Activated CD4-positive, CD25-positive, alpha-beta regulatory T cell treated with anti-CD3 and anti-CD28 coated beads, Interleukin-2, amount 50 U/mL, for 72 hours (primary cell): ENCODE measurements at regions not wholly inside any gene's neighbourhood (a gene's known extent, or its start where the extent isn't known, plus 50 kb on each side); places are given as distances from the start of the nearest gene placed in this dataset.
"Not testable (repeated sequence)": the region's sequence is repeated elsewhere in the genome, so short reads cannot be mapped to it uniquely, and the experiment has no call there.

ENCODE experiments used
- DNase-seq: peaks from one replicate; pipeline ENCODE4 v3.0.0; 2021

DNA sequence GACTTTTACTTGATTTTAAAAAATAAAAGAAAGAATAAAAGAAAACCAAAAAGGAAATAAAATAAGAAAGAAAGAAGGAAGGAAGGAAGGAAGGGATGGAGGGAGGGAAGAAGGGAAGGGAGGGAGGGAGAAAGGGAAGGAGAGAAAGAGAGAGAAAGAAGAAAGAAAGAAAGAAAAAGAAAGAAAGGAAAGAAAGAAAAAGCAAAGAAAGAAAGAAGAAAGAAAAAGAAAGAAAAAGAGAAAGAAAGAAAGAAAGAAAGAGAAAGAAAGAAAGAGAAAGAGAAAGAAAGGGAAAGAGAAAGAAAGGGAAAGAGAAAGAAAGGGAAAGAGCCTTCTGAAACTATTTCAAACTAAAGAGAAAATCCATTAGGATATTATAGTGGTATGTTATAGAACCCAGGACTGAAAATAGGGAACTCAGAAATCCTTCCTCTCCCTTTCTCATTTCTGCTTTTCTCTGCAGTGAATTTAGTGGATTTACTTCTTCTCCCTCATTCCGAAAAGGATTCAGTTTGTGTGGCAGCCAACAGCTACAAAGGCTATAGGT lies 414.7 kb upstream of the CCNG1 start:
- no peak for DNase-seq

DNA sequence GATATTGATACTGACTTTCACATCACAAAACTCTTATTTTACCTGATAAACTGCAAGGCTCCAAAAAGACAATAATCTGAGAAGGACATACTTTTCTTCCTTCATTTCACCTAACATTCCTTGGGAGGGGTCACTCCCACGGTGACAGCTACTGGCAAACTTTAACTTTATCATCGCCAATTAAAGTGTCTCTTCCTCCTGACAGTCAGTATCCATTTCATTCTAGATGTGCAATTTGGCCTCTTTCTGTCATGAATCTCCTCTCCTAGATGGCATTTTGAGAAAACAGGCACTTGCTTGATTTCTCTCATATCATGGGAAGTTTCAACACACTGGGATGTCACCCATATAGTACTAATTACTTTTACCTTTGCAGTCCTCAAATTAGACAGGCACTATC lies 413.5 kb upstream of the CCNG1 start:
- DNase-seq, result no peak

DNA sequence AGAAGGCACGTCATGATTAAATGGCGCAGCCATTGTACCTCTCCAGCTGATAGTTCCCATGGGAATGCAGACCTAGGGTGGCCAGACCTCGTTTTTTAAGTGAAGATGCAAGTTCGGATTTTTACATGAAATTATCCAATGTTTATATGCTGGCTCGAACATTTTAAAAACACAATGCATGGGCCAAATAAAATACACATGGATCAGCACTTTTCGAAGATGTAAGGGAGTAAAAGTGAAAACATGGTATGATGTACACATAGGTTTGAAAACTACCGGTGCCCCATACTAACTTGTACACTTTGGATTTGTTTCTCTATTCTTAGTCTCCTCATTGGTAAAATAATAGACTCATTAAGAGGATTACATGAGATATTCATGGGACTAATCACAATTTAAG lies 412.5 kb upstream of the CCNG1 start:
- DNase-seq, result no peak

DNA sequence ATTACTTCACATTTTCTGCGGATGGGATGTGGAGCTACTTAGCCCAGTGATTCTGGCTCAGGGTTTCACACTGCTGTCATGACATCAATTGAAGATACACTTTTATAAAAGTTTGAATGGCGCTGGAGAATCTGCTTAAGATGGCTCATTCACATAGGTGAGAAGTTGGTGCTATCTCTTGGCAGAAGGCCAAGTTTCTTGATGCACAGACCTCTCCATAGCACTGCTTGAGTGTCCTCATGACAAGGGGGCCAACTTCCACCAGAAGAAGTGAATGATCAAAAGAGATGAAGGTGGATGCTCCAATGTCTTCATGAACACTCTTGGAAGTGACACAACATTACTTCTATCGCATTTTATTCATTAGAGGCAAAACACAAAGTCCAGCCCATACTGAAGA lies 403.7 kb upstream of the CCNG1 start:
- no peak for DNase-seq

DNA sequence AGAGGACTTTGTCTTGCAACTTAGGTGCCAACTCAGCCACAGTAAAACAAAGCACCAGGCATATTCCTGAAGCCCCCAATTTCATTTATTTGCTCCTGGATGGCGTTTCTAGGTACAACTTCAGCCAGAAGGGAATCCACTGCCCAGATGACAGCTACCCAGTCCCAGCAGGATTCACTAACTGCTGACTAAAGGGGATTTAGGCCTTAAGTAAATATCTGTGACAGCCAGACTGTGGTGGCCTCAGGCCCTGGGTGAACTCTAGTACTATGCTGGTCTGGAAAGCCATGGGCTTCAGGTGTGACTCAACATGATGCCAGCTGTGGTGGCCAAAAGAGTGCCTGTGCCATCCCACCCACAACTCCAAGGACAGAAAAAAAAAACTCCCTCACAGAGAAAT lies 396.1 kb upstream of the CCNG1 start:
- DNase-seq, result no peak

DNA sequence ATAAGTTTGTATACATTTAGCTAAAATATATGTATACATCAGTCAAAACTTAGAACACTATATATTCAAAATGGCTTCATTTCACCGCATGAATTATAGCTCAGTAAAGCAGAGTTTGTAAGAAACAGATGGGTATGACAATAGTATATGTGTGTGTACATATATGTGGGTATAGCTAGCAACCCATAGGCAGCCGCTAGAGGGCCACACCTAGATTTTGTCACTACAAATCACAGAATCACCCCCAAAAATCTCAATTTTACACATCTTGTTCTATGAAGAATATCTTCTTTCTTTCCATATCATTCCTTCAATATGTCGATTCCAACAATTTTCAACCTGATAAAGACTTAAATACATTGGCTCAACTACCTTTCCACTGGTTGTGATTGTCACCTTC lies 357.8 kb upstream of the CCNG1 start:
- no peak for DNase-seq

DNA sequence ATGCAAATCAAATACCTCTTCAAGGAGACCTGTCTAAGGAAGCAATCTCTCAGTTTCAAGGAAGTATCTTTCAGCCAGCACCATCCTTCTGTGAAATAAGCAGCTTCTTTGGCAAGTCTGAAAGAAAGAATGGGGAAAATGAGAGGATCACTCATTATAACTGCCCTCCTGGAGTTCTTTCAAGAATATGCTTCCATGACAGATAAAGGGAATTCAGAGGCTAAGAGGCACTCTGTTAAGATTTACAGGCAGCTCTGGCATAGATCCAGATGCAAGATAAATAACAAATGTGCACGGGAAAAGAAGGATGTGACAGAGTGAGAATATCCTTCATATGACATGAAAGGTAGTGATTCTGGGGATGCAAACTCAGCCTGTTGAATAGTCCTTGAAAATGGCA lies 348.2 kb upstream of the CCNG1 start:
- no peak for DNase-seq

DNA sequence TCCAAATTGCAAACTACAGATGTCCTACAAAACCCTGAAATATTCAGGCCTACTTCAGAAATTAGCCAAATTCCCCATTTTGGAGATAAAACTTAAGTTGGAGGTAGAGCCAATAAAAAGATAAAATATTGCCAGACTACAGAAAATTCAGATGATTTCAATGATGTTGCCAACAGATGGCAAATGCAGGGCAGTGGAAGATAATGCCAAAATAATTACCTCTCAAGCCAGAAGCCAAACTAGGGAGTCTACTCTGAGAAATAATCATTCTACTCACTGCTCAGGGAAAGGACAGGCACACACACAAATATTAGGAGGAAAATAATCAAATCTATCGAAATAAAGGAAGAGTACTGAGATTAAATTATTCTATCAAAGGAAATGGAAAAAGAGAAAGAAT lies 347.5 kb upstream of the CCNG1 start:
- DNase-seq, result no peak

DNA sequence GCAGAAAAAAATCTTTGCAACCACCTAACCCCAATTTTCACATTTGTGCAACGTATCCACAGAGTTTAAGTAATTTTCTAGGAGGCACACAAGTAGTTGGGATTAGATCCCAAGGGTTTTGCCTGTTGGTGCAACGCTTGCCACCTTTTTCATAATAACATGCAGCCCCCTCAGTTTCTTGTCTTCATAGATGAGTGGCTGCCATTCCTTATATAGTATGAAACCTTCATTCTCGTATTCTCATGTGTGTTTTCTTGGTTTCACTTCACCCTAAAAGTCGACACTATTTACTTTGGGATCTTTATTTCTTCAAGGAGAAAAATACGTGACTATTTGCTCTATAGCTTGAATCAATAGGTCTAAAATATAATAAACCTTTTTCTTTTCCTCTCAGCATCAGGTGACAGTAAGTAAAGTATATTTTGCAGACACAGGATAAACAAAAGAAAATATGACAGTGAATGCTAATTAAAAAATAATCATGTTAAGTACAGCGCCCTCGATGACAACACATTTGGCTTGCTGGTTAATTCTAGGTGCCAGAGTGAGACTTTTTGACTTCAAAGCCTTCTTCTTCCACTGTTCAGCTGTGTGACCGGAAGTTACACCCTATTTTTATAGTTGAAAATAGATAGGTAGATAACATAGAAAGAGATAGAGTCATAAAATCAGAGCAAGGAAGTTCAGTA lies 342.8 kb upstream of the CCNG1 start:
- no peak for DNase-seq

DNA sequence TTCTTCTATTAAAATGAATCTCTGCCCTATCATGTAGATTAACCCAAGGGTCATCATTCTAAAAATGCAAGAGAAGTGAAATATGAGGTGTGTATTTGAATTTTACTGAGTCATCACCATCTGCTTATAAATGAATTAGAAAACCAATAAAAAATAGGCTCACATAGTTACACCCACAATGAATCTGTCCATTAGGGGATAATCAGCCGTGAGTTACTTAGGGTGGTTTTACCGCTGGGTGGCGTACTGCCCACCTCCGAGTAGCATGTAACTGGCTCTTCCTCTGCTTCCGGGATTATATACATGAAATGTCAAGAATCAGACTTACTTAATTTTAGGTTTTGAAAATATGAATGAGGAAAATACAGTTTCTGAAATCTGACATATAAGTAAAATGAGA lies 332.9 kb upstream of the CCNG1 start:
- no peak for DNase-seq

DNA sequence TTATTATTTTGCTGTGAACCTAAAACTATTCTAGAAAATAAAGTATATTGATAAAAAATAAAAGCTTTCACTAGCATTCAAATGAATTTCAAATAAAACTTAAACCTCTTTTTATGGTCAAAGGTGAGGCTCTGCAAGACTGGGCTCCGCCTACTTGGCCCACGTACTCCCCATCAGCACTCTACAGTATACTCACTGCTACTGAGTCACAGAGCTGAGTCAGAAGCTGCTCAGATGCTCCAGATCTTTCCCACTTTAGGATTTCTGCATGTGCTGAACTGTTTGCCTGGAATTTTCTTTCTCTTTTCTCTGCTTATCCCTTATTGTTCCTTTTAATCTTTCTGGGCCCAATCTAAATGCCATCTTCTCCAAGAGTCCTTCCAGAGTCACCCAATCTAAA lies 331.9 kb upstream of the CCNG1 start:
- DNase-seq, result no peak

DNA sequence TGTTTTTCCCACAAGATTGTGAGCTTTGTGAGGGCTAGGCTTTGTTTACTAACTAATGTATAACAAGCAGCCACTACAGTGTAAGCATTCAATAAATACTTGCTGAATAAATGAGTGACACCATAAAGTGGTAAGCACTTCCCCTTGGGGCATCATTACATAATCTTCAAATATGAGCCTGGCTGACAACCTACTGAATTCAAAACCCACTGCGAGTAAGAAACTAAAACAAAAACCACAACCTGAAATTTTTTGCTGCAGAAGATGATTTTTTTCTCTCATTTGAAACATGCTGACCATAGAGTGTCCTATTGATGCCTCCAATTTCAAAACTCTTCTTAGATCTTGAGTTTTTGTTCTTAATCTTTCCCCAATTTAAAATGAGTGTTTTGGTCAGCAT lies 331.3 kb upstream of the CCNG1 start:
- DNase-seq, result no peak

DNA sequence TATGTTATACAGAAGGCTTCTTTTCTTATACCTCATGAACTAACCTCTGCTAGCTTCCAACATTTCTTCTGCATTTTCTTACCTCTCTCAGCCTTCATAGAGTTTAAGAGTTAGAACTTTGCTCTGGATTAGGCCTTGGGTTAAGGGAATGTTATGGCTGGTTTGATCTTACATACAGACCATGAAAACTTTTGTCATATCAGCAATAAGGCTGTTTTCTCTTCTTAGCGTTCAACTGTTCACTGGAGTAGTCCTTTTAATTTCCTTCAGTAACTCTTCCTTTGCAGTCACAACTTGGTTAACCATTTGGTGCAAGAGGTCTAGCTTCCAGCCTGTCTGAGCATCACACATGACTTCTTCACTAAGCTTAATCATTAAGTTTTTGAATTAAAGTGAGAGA lies 329.0 kb upstream of the CCNG1 start:
- DNase-seq, result no peak

DNA sequence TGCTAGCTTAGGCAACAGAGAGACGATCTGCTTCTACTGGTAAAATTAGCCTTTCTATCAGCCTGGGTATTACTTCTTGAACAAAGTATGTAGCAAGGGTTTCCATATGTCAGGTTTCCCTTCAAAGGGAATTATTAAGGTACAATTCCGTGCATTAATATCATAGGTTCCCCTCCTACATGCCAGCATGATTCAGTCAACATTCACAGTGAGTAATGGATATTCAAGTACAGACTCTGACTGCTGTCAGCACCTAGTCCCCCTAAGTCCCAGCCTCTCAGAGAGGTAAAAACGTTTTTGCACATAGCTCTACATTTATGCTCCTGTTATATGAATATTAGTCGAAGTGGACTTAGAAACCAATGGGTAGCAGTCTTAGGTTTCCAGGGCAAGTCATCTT lies 322.4 kb upstream of the CCNG1 start:
- DNase-seq, result no peak

DNA sequence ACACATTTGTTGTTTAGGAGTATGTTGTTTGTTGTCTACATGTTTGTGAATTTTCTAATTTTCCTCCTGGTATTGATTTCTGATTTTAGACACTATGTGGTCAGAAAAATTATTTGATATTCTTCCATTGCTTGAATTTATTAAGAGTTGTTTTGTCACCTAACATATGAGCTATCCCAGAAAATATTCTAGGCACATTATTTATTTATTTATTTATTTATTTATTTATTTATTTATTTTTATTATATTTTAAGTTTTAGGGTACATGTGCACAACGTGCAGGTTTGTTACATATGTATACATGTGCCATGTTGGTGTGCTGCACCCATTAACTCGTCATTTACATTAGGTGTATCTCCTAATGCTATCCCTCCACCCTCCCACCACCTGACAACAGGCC lies 320.8 kb upstream of the CCNG1 start:
- not testable (repeated sequence) for DNase-seq

DNA sequence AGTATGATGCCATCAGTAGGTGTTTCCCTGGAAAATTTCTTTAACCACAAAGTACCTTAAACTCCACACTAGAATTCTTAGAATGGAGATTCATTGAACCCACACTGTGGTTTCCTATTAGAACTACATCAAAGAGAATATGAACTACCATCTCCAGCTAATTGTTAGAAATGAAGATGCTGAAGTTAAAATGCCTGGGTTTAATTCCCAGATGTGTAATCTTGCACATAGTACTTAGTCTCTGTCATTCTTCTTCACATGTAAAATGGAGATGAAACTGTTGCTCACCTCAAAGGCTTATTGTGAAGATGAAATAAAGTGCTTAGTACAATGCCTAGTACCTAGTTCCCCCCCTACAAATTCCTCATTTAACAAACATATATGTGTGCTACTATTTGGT lies 303.3 kb upstream of the CCNG1 start:
- no peak for DNase-seq

DNA sequence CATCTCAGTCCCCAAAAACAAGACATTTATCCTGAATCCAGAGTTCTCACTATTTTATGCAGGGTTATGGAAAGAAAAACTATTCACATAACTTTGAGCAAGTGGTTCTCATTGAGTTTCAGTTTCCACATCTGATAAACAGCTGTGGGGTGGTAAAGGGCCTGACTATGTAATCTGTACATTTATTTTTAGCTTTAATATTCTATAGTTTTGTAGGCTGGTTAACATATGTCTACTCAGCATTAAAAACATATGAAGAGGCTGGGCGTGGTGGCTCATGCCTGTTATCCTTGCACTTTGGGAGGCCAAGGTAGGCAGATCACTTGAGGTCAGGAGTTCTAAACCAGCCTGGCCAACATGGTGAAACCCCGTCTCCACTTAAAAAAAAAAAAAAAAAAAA lies 301.5 kb upstream of the CCNG1 start:
- no peak for DNase-seq

DNA sequence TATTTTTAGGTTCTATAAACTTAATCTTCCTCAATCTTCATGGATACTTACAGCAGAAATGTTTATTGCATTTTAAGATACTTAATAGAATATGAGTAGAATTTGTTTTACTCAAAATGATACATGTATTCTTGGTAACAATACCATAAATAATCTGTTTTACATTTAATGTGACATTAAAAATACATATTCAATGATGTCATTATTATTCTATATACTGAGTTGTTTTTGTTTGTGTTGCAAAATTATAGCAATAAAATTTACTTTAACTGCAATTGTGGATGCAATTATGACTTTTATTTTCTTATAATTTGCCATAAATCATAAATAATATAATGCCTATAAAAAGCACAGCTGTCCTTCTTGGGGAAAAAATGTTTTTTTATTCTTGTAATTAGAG lies 275.9 kb upstream of the CCNG1 start:
- DNase-seq, result no peak

DNA sequence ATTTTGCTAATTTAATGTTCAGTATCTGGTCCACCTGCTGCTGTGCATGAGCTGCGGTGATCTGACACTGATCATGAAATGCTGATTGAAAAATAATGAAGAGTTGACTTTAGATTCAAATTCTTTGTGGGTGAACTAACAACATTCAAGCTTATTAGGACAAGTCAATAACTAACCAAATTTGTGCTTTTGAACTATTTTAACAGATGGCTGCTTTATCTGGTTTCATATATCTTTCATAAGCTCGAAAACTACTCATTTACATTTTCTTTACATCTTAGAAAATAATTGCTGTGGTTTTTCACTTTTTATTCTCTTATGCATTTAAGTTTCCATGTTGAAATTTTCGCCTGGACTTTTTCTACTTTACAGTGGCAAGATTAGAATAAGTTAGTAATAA lies 274.8 kb upstream of the CCNG1 start:
- DNase-seq, result no peak

DNA sequence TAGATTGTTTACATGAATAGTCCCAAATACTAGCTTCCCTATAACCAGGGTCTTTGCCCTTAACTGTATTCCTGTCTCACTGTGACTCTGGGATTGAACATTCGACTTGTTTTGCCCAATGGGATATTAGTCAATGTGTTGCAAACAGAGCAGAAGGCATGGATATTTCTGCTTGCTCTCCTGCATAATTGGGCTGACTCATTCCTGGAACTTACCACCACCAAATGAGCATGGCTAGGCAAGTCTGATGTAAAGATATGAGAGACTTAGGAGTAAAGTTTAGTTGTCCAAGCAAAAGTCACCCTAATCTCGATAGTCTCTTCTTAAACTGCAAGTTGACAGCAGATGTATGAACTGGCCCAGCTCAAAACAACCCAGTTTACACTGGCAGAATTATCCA lies 273.5 kb upstream of the CCNG1 start:
- DNase-seq, result no peak

DNA sequence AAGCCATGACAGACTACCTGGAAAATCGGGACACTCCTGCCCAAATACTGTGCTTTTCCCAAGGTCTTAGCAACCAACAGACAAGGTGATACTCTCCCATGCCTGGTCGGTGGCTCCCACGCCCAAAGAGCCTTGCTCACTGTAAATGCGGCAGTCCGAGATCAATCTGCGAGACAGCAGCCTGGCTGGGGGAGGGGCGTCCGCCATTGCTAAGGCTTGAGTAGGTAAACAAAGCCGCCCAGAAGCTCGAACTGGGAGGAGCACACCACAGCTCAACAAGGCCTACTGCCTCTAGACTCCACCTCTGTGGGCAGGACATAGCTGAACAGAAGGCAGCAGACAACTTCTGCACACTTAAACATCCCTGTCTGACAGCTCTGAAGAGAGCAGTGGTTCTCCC lies 272.1 kb upstream of the CCNG1 start:
- no peak for DNase-seq

DNA sequence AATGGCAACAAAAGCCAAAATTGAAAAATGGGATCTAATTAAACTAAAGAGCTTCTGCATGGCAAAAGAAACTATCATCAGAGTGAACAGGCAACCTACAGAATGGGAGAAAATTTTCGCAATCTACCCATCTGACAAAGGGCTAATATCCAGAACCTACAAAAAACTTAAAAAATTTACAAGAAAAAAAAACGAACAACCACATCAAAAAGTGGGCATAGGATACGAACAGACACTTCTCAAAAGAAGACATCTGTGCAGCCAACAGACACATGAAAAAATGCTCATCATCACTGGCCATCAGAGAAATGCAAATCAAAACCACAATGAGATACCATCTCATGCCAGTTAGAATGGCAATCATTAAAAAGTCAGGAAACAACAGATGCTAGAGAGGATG lies 267.2 kb upstream of the CCNG1 start:
- not testable (repeated sequence) for DNase-seq

DNA sequence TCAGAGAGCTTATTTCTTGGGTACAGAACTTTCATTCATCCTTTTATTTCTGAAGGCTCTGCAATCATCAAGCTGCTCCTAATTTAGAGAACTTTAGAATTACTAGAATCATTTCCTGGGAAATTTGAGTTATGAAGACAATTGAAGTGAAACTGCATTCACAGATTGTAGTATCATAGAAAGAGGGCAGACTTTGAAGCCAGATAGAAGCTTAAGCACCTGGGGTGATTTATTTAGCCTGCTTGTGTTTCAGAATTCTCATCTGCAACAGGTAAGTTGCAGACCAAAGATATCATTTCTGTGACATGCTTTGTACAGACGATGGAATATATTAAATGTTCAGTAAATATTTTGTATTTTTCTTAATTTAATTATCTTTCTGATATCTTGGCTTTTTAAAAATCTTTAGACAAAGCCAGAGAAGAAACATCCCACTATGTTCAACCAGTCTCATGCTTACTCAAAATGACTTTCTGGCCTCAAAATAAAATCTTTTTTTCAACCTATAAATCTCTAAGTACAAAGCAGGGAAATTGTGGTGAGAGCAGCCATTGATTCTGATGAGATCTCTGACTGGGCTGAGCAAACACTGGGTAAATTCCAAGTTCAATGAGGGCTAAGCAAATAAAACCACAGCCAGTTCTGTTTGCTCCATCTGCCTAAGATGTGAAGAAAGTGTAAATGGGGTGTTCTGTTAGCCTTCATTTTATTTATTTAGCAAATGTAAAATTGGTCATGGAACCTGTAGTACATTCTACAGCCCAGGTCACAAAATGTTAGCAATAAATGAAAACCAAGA lies 264.7 kb upstream of the CCNG1 start:
- DNase-seq, result no peak

DNA sequence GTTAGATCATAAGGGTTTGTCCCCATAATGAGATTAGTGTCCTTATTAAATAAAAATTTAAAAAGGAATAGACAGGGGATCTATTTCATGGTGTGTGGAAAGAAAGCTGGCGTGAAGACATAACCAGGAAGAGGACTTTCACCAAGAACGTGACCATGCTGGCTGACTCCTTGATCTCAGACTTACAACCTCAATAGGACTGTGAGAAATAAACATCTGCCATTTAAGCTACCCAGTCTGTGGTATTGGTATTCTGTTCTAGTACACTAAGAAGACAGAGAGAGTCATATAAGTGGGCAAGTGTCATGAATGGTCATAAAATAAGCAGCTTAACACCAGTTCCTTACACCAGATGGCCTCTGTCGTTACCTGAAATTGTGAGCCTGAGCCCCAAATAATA lies 259.4 kb upstream of the CCNG1 start:
- no peak for DNase-seq

DNA sequence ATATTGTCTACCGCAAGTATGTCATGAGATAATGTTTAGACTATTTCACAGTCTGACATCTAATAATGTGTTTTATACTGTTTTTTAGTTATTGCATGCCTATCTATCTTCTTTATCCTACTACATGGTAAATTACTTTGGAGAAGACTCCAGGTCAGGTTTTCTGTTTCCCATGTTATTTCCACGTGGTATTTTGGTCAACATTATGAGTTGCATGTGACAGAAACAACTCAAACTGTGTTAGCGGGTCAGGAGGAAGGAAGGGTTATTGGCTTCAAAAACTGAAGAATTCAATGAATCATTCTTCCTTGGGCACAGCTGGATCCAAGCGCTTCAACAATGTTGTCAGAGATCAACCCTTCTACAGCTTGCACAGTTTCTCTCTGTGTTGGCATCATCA lies 252.1 kb upstream of the CCNG1 start:
- DNase-seq, result no peak
